ENCODE measurements at regions not wholly inside any gene's neighbourhood (a gene's known extent, or its start where the extent isn't known, plus 50 kb on each side); places are given as distances from the start of the nearest gene placed in this dataset.

GRCh38 chr17:53891726-53892125, 69.0 kb downstream of the KIF2B start:
- H3K9me3 ChIP-seq (ENCODE audit: control insufficient read depth, insufficient read depth, low read length) = no peaks in the 10 kb centered on the region
- H3K4me1 ChIP-seq (ENCODE audit: insufficient read depth, low read length) = no peaks in the 10 kb centered on the region
- H3K36me3 ChIP-seq (ENCODE audit: insufficient read depth, low read length) = no peaks in the 10 kb centered on the region
- no peak overlapping the region for H3K9ac ChIP-seq (ENCODE audit: low read depth, low read length)

- Histone ChIP-seq H3K9me3 (ENCODE audit: control insufficient read depth, insufficient read depth, low read length) (no peaks in the 10 kb centered on the region), H3K4me1 (ENCODE audit: insufficient read depth, low read length) (no peaks in the 10 kb centered on the region)
Observed at GRCh38 chr17:53892222-53892621, 69.5 kb downstream of the KIF2B start.

GRCh38 chr17:53894591-53894990, 71.9 kb downstream of the KIF2B start:
- Histone ChIP-seq H3K9ac (ENCODE audit: low read depth, low read length) (no peak overlapping the region), H3K9me3 (ENCODE audit: control insufficient read depth, insufficient read depth, low read length) (no peaks in the 10 kb centered on the region), H3K36me3 (ENCODE audit: insufficient read depth, low read length) (no peaks in the 10 kb centered on the region), H3K4me1 (ENCODE audit: insufficient read depth, low read length) (no peaks in the 10 kb centered on the region)

More at GRCh38 chr17:53892222-53892621, 69.5 kb downstream of the KIF2B start:
- Histone ChIP-seq H3K9ac (ENCODE audit: low read depth, low read length) (no peak overlapping the region), H3K36me3 (ENCODE audit: insufficient read depth, low read length) (no peaks in the 10 kb centered on the region)

GRCh38 chr17:53896047-53896446, 73.3 kb downstream of the KIF2B start:
- Histone ChIP-seq H3K9ac (ENCODE audit: low read depth, low read length) (no peak overlapping the region), H3K36me3 (ENCODE audit: insufficient read depth, low read length) (no peaks in the 10 kb centered on the region), H3K9me3 (ENCODE audit: control insufficient read depth, insufficient read depth, low read length) (no peaks in the 10 kb centered on the region), H3K4me1 (ENCODE audit: insufficient read depth, low read length) (no peaks in the 10 kb centered on the region)

GRCh38 chr17:53900951-53901350, 78.2 kb downstream of the KIF2B start:
- H3K9ac ChIP-seq (ENCODE audit: low read depth, low read length) = no peak overlapping the region
- H3K36me3 ChIP-seq (ENCODE audit: insufficient read depth, low read length) = no peaks in the 10 kb centered on the region
- no peaks in the 10 kb centered on the region for H3K4me1 ChIP-seq (ENCODE audit: insufficient read depth, low read length)
- peaks cover 7% of the 10 kb centered on the region; the same call in 1 of the 2 replicates for H3K9me3 ChIP-seq (ENCODE audit: control insufficient read depth, insufficient read depth, low read length)

- Histone ChIP-seq H3K36me3 (ENCODE audit: insufficient read depth, low read length) (no peaks in the 10 kb centered on the region), H3K9ac (ENCODE audit: low read depth, low read length) (no peak overlapping the region), H3K9me3 (ENCODE audit: control insufficient read depth, insufficient read depth, low read length) (no peaks in the 10 kb centered on the region), H3K4me1 (ENCODE audit: insufficient read depth, low read length) (no peaks in the 10 kb centered on the region)
Observed at GRCh38 chr17:53907435-53907834, 84.7 kb downstream of the KIF2B start.

- Histone ChIP-seq H3K9me3 (ENCODE audit: control insufficient read depth, insufficient read depth, low read length) (no peaks in the 10 kb centered on the region), H3K36me3 (ENCODE audit: insufficient read depth, low read length) (no peaks in the 10 kb centered on the region), H3K4me1 (ENCODE audit: insufficient read depth, low read length) (no peaks in the 10 kb centered on the region), H3K9ac (ENCODE audit: low read depth, low read length) (no peak overlapping the region)
Observed at GRCh38 chr17:53909802-53910201, 87.1 kb downstream of the KIF2B start.

- no peaks in the 10 kb centered on the region for H3K4me1 ChIP-seq (ENCODE audit: insufficient read depth, low read length)
- no peaks in the 10 kb centered on the region for H3K36me3 ChIP-seq (ENCODE audit: insufficient read depth, low read length)
- H3K9ac ChIP-seq (ENCODE audit: low read depth, low read length) = no peak overlapping the region
- no peaks in the 10 kb centered on the region for H3K9me3 ChIP-seq (ENCODE audit: control insufficient read depth, insufficient read depth, low read length)
Observed at GRCh38 chr17:53912117-53912516, 89.4 kb downstream of the KIF2B start.

GRCh38 chr17:53919356-53919755, 96.6 kb downstream of the KIF2B start:
- H3K36me3 ChIP-seq (ENCODE audit: insufficient read depth, low read length) = no peaks in the 10 kb centered on the region
- H3K4me1 ChIP-seq (ENCODE audit: insufficient read depth, low read length) = 0 out of 2 replicates have a peak, but pooled peaks cover under 1% of the 10 kb centered on the region
- no peaks in the 10 kb centered on the region for H3K9me3 ChIP-seq (ENCODE audit: control insufficient read depth, insufficient read depth, low read length)
- no peak overlapping the region for H3K9ac ChIP-seq (ENCODE audit: low read depth, low read length)

GRCh38 chr17:53924530-53925455, 102.1 kb downstream of the KIF2B start:
- H3K4me1 ChIP-seq (ENCODE audit: insufficient read depth, low read length) = peaks cover 5% of the 10 kb centered on the region; the same call in 1 of the 2 replicates
- 0 out of 2 replicates have a peak, but pooled peaks cover 4% of the 10 kb centered on the region for H3K9me3 ChIP-seq (ENCODE audit: control insufficient read depth, insufficient read depth, low read length)
- H3K9ac ChIP-seq (ENCODE audit: low read depth, low read length) = no peak overlapping the region
- H3K36me3 ChIP-seq (ENCODE audit: insufficient read depth, low read length) = no peaks in the 10 kb centered on the region

GRCh38 chr17:53932386-53932785, 109.7 kb downstream of the KIF2B start:
- Histone ChIP-seq H3K36me3 (ENCODE audit: insufficient read depth, low read length) (no peaks in the 10 kb centered on the region), H3K4me1 (ENCODE audit: insufficient read depth, low read length) (no peaks in the 10 kb centered on the region), H3K9me3 (ENCODE audit: control insufficient read depth, insufficient read depth, low read length) (peaks cover 4% of the 10 kb centered on the region; the same call in 1 of the 2 replicates), H3K9ac (ENCODE audit: low read depth, low read length) (no peak overlapping the region)

- no peak overlapping the region for H3K9ac ChIP-seq (ENCODE audit: low read depth, low read length)
- no peaks in the 10 kb centered on the region for H3K4me1 ChIP-seq (ENCODE audit: insufficient read depth, low read length)
- no peaks in the 10 kb centered on the region for H3K36me3 ChIP-seq (ENCODE audit: insufficient read depth, low read length)
- H3K9me3 ChIP-seq (ENCODE audit: control insufficient read depth, insufficient read depth, low read length) = no peaks in the 10 kb centered on the region; the same call in 1 of the 2 replicates
Observed at GRCh38 chr17:53934931-53935330, 112.2 kb downstream of the KIF2B start.

GRCh38 chr17:53941231-53941630, 118.5 kb downstream of the KIF2B start:
- no peaks in the 10 kb centered on the region for H3K4me1 ChIP-seq (ENCODE audit: insufficient read depth, low read length)

GRCh38 chr17:53942436-53942835, 119.7 kb downstream of the KIF2B start:
- Histone ChIP-seq H3K9me3 (ENCODE audit: control insufficient read depth, insufficient read depth, low read length) (no peaks in the 10 kb centered on the region; the same call in 1 of the 2 replicates), H3K36me3 (ENCODE audit: insufficient read depth, low read length) (no peaks in the 10 kb centered on the region), H3K9ac (ENCODE audit: low read depth, low read length) (no peak overlapping the region), H3K4me1 (ENCODE audit: insufficient read depth, low read length) (no peaks in the 10 kb centered on the region)

More at GRCh38 chr17:53941231-53941630, 118.5 kb downstream of the KIF2B start:
- no peaks in the 10 kb centered on the region; the same call in 1 of the 2 replicates for H3K9me3 ChIP-seq (ENCODE audit: control insufficient read depth, insufficient read depth, low read length)
- no peaks in the 10 kb centered on the region for H3K36me3 ChIP-seq (ENCODE audit: insufficient read depth, low read length)
- no peak overlapping the region for H3K9ac ChIP-seq (ENCODE audit: low read depth, low read length)

- Histone ChIP-seq H3K4me1 (ENCODE audit: insufficient read depth, low read length) (no peaks in the 10 kb centered on the region), H3K9ac (ENCODE audit: low read depth, low read length) (no peak overlapping the region), H3K36me3 (ENCODE audit: insufficient read depth, low read length) (no peaks in the 10 kb centered on the region), H3K9me3 (ENCODE audit: control insufficient read depth, insufficient read depth, low read length) (no peaks in the 10 kb centered on the region; the same call in 1 of the 2 replicates)
Observed at GRCh38 chr17:53942898-53943297, 120.2 kb downstream of the KIF2B start.
